ENCODE measurements at regions not wholly inside any gene's neighbourhood (a gene's known extent, or its start where the extent isn't known, plus 50 kb on each side); places are given as distances from the start of the nearest gene placed in this dataset.

DNA sequence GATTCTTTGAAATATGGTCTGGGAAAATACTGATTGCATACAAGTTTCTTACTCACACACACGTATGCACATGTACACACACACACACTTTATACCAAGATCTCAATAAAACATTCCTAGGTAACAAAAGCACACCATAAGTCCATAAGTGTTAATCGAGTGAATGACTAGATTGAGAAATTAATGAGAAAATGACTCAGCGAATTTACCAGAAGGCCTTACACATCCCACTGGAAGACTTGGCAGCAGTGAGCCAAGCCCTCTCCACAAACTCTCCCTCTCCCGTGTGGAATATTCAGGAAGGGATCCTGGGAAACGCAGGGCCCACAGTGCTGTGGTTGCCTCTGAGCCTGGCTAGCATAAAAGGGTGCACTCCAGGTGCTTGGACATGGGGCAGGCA is 227.2 kb downstream of the LY86 start:
- TF ChIP-seq, protein P1, sequence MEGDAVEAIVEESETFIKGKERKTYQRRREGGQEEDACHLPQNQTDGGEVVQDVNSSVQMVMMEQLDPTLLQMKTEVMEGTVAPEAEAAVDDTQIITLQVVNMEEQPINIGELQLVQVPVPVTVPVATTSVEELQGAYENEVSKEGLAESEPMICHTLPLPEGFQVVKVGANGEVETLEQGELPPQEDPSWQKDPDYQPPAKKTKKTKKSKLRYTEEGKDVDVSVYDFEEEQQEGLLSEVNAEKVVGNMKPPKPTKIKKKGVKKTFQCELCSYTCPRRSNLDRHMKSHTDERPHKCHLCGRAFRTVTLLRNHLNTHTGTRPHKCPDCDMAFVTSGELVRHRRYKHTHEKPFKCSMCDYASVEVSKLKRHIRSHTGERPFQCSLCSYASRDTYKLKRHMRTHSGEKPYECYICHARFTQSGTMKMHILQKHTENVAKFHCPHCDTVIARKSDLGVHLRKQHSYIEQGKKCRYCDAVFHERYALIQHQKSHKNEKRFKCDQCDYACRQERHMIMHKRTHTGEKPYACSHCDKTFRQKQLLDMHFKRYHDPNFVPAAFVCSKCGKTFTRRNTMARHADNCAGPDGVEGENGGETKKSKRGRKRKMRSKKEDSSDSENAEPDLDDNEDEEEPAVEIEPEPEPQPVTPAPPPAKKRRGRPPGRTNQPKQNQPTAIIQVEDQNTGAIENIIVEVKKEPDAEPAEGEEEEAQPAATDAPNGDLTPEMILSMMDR (conservative IDR thresholded peaks at IDR 0.05): no peak
- no peak for TF ChIP-seq ZFX (IDR thresholded peaks at IDR 0.05)
